Choroid plexus epithelial cell (primary cell): ENCODE measurements at regions not wholly inside any gene's neighbourhood (a gene's known extent, or its start where the extent isn't known, plus 50 kb on each side); places are given as distances from the start of the nearest gene placed in this dataset.
A peak's percentile ranks its signal among the peaks of the same experiment; 100 is the strongest.

Experiments
- DNase-seq: peaks from one replicate; pipeline ENCODE4 v3.0.0-alpha.2; 2010; ENCODE audit warnings: low read depth
- H3K4me3 ChIP-seq: 2 replicates; pipeline ENCODE4 v1.5.1; 2011; ENCODE audit warnings: low read depth, mild to moderate bottlenecking, control low read depth, low read length, moderate library complexity
- CTCF ChIP-seq: conservative IDR thresholded peaks from 2 replicates; pipeline ENCODE4 v1.5.1; 2011; ENCODE audit warnings: low read depth, mild to moderate bottlenecking, control low read depth, inconsistent platforms, low read length, moderate library complexity

- H3K4me3 ChIP-seq: peak overlapping the region; percentile 36
- DNase-seq: no peak
- TF ChIP-seq CTCF: peak; percentile 19
Measured at GRCh38 chr9:89234205-89235067, 55.8 kb upstream of the SHC3 start.

GRCh38 chr9:89236955-89237573 is 58.4 kb upstream of the SHC3 start:
- no peak overlapping the region for H3K4me3 ChIP-seq
- no peak for DNase-seq
- TF ChIP-seq CTCF: no peak

GRCh38 chr9:89238424-89238823 is 59.8 kb upstream of the SHC3 start:
- no peak overlapping the region for H3K4me3 ChIP-seq
- TF ChIP-seq CTCF: no peak
- no peak for DNase-seq

GRCh38 chr9:89243296-89244061 is 64.9 kb upstream of the SHC3 start:
- no peak overlapping the region for H3K4me3 ChIP-seq
- DNase-seq: no peak
- TF ChIP-seq CTCF: no peak

- TF ChIP-seq CTCF: no peak
- no peak overlapping the region for H3K4me3 ChIP-seq
- no peak for DNase-seq
Measured at GRCh38 chr9:89246840-89247239, 64.2 kb upstream of the CKS2 start.

- no peak overlapping the region for H3K4me3 ChIP-seq
- peak; percentile 33 for DNase-seq
- TF ChIP-seq CTCF: no peak
Measured at GRCh38 chr9:89247431-89248353, 63.3 kb upstream of the CKS2 start.
